ENCODE measurements at regions not wholly inside any gene's neighbourhood (a gene's known extent, or its start where the extent isn't known, plus 50 kb on each side); places are given as distances from the start of the nearest gene placed in this dataset.

- H3K4me3 ChIP-seq, result no peak overlapping the region
- no peaks in the 10 kb centered on the region for H3K36me3 ChIP-seq
- H3K27ac ChIP-seq, result no peak overlapping the region
- no peak for TF ChIP-seq CTCF (IDR thresholded peaks at IDR 0.05)
- no peak for DNase-seq (ENCODE audit: low spot score in 2 of 2)
- H3K9me3 ChIP-seq, result no peaks in the 10 kb centered on the region
- intact Hi-C loops (cut with DNase I), result no loop called here
- no peaks in the 10 kb centered on the region for H3K4me1 ChIP-seq
- H3K27me3 ChIP-seq, result no peaks in the 10 kb centered on the region
Observed at GRCh38 chr5:110963495-110963894, 108.0 kb upstream of the TSLP start.

DNA sequence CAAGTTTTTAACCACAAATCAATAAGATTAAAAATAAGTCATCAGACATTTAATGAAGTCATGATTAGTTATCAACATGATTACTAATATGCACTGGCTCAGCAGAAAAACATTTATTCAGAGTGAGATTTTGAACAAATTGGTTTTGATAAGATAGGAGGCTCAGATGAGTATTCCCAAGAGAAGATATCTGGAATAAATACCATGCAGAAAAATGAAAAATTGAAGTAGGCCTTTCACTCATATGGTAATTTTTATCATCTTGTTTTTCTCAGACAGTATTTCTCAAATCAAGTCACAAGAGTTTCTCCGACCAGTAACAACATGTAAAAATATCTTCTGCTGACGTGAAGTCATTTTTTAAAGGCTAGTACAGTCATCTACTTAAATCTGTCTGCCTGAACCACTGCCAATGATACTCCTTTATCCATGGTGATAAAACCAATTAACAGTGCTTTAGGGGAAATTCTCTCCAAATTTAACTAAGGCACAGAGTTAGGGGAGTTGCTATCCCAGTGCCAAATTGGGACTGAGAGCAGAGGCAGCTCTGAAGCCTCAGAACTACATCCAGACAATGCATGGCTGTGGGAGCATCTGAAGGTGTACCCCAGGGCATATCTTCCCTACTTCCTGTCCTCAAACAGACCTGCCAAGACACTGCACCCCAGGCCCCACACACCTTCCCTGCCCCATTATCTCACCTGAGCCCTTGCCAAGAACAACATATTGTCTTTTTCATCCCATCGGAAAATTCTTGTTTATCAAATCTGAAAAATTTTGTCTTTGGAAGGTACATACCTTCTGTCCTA is 105.5 kb upstream of the TSLP start:
- Histone ChIP-seq H3K27ac (no peak overlapping the region), H3K4me1 (no peaks in the 10 kb centered on the region), H3K4me3 (no peak overlapping the region), H3K36me3 (no peaks in the 10 kb centered on the region), H3K27me3 (no peaks in the 10 kb centered on the region), H3K9me3 (no peaks in the 10 kb centered on the region)
- no peak for TF ChIP-seq CTCF (IDR thresholded peaks at IDR 0.05)
- intact Hi-C loops (cut with DNase I), result no loop called here
- no peak for DNase-seq (ENCODE audit: low spot score in 2 of 2)

DNA sequence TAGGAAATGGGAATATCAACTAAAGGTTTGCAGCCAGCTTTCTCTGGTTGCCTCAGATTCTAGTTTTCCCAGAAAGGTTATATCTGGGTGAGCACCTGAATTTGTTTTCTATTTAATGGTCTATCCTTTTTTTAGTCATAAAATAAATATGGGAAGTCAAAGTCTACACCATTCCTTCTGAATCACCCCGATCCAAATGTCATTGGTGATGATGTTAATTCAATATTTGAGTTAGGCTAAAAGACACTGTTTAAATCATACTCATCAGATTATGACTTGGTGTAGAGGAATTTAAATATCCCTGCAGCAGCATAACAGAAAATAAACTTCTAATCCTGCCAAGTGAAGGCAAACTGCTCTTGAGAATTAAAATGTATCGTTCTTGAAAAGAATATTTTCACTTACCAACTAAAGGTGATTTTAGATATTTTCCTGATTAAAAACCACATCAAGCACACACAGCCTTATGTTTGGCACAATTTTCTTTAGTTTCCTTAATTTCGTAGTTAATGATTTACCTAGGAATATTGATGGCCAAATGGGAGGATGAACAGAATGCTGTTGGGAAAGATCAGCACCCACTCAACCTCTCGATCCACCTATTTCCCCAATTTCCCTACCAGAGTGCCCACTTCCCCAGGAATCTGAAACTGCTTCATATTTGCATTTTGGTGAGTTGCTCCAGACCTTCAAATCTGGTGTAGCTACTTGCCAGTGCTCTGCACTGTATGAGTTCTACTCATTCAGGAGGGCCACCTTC is 103.1 kb upstream of the TSLP start:
- no peaks in the 10 kb centered on the region for H3K36me3 ChIP-seq
- no peaks in the 10 kb centered on the region for H3K9me3 ChIP-seq
- no peaks in the 10 kb centered on the region for H3K4me1 ChIP-seq
- no peak for TF ChIP-seq CTCF (IDR thresholded peaks at IDR 0.05)
- no peaks in the 10 kb centered on the region for H3K27me3 ChIP-seq
- H3K4me3 ChIP-seq, result no peak overlapping the region
- no peak overlapping the region for H3K27ac ChIP-seq
- intact Hi-C loops (cut with DNase I), result no loop called here
- no peak for DNase-seq (ENCODE audit: low spot score in 2 of 2)

GRCh38 chr5:110969502-110969901 is 102.0 kb upstream of the TSLP start:
- Histone ChIP-seq H3K27me3 (no peaks in the 10 kb centered on the region), H3K27ac (no peak overlapping the region), H3K4me1 (no peaks in the 10 kb centered on the region), H3K36me3 (no peaks in the 10 kb centered on the region), H3K4me3 (no peak overlapping the region), H3K9me3 (no peaks in the 10 kb centered on the region)
- DNase-seq (ENCODE audit: low spot score in 2 of 2), result no peak
- intact Hi-C loops (cut with DNase I), result no loop called here
- TF ChIP-seq CTCF (IDR thresholded peaks at IDR 0.05), result no peak

DNA sequence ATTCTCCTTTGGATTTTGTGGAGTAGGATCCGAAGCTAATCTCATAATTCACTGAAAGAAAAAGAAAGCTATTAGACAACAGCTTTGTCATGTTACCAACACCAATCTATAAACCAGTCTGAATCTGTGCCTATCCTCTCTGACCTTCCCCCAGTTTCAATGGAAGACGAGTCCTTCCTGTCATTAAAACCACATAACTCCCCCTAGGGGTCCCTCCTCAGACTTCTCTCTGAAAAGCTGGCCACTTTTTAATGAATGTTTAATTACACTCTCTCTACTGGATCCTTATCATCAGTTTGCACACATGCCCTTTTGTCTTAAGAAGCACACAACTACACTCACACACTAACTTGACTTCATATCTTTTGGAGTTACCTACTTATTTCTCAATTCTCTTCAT is 98.0 kb upstream of the TSLP start:
- intact Hi-C loops (cut with DNase I), result no loop called here
- TF ChIP-seq CTCF (IDR thresholded peaks at IDR 0.05), result no peak
- Histone ChIP-seq H3K4me1 (no peaks in the 10 kb centered on the region), H3K27ac (no peak overlapping the region), H3K36me3 (no peaks in the 10 kb centered on the region), H3K9me3 (no peaks in the 10 kb centered on the region), H3K27me3 (no peaks in the 10 kb centered on the region), H3K4me3 (no peak overlapping the region)
- no peak for DNase-seq (ENCODE audit: low spot score in 2 of 2)

Data from ascending aorta (tissue), 2 donors.